BE2C (cell line): ENCODE measurements at regions not wholly inside any gene's neighbourhood (a gene's known extent, or its start where the extent isn't known, plus 50 kb on each side); places are given as distances from the start of the nearest gene placed in this dataset.

Experiments used
- DNase-seq: peaks from one replicate; pipeline ENCODE4 v3.0.0-alpha.2; 2020
- H3K27me3 ChIP-seq: fragments of 250-450 bp; sonication (Bioruptor Pico); 2 replicates; pipeline ENCODE4 v1.5.1; 2020; ENCODE audit warnings: mild to moderate bottlenecking
- H3K36me3 ChIP-seq: fragments of 250-450 bp; sonication (Bioruptor Pico); 2 replicates; pipeline ENCODE4 v1.5.1; 2020; ENCODE audit warnings: mild to moderate bottlenecking
- H3K4me1 ChIP-seq: fragments of 250-450 bp; sonication (Bioruptor Pico); 2 replicates; pipeline ENCODE4 v1.5.1; 2020
- H3K4me3 ChIP-seq: 2 replicates; pipeline ENCODE4 v1.5.1; 2011; ENCODE audit warnings: low read depth, low read length
- H3K9me3 ChIP-seq: fragments of 250-450 bp; sonication (Bioruptor Pico); 2 replicates; pipeline ENCODE4 v1.5.1; 2020
- TF ChIP-seq, protein P1 (sequence below): IDR thresholded peaks from 2 replicates; pipeline ENCODE4 v1.5.1; 2012; ENCODE audit warnings: mild to moderate bottlenecking, low read depth, low read length

DNA sequence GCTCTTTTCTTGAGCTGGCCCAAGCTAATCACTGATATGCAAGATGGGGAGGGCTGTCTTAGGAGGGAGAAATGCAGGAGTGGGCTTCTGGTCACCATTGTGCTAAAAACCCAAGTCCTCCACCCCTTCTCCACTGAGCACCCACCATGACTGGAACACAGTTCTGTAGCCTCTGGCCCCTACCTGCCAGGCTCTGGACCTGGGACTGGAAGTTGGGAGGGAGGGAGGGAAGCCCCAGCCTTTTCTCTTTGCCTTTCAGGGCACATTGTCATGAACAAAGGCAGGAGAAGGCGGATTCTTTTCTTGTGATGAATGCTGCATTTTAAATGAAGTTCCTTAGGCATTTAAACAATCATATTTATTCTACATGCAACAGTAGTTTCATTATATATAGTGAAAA lies 559.1 kb upstream of the TRPC7 start:
- TF ChIP-seq, protein P1, sequence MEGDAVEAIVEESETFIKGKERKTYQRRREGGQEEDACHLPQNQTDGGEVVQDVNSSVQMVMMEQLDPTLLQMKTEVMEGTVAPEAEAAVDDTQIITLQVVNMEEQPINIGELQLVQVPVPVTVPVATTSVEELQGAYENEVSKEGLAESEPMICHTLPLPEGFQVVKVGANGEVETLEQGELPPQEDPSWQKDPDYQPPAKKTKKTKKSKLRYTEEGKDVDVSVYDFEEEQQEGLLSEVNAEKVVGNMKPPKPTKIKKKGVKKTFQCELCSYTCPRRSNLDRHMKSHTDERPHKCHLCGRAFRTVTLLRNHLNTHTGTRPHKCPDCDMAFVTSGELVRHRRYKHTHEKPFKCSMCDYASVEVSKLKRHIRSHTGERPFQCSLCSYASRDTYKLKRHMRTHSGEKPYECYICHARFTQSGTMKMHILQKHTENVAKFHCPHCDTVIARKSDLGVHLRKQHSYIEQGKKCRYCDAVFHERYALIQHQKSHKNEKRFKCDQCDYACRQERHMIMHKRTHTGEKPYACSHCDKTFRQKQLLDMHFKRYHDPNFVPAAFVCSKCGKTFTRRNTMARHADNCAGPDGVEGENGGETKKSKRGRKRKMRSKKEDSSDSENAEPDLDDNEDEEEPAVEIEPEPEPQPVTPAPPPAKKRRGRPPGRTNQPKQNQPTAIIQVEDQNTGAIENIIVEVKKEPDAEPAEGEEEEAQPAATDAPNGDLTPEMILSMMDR, result no peak
- H3K4me1 ChIP-seq, result no peaks in the 10 kb centered on the region
- no peaks in the 10 kb centered on the region for H3K36me3 ChIP-seq
- no peaks in the 10 kb centered on the region for H3K9me3 ChIP-seq
- no peak for DNase-seq
- H3K27me3 ChIP-seq, result no peaks in the 10 kb centered on the region
- H3K4me3 ChIP-seq, result no peak overlapping the region

DNA sequence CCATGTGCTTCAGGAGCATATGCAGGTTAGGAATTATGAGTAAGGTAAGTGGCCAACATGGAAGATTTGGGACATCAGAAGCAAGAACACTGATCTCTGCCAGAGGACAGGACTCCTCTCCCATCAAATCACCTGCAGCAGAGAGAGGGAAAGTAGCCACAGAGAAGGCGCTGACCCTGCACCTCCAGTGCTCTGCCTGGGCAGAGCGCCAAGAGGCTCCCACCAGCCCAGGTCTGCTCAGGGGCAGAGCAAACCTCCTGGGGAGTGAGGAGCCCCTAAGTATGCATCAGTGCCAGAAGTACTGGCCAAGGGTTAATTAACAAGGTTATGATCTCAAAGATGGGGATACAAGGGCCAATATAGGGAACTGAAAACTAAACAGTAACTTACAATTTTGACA lies 545.3 kb upstream of the TRPC7 start:
- Histone ChIP-seq H3K36me3 (no peaks in the 10 kb centered on the region), H3K9me3 (no peaks in the 10 kb centered on the region), H3K27me3 (no peaks in the 10 kb centered on the region), H3K4me1 (no peaks in the 10 kb centered on the region), H3K4me3 (no peak overlapping the region)
- no peak for DNase-seq
- TF ChIP-seq, protein P1, result no peak

DNA sequence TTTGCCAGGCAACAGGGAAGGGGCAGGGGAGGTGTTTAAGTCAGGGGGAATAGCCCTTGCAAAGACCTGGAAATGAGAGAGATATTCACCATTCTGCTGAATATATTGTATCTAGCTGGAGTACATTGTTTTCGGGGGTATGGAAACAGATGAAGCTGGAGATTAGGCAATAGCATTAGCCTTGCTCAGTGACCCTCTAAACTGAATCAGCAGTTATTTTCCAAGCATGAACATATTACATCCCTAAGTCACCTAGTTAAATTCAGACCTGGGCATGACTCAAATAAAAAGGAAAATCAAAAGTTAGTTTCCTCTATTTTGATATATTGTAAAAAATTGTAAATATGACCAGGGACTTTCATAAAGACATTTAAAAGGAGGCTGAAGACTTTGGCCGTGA lies 544.6 kb upstream of the TRPC7 start:
- Histone ChIP-seq H3K27me3 (no peaks in the 10 kb centered on the region), H3K4me1 (no peaks in the 10 kb centered on the region), H3K4me3 (no peak overlapping the region), H3K9me3 (no peaks in the 10 kb centered on the region), H3K36me3 (no peaks in the 10 kb centered on the region)
- no peak for DNase-seq
- TF ChIP-seq, protein P1, result no peak

DNA sequence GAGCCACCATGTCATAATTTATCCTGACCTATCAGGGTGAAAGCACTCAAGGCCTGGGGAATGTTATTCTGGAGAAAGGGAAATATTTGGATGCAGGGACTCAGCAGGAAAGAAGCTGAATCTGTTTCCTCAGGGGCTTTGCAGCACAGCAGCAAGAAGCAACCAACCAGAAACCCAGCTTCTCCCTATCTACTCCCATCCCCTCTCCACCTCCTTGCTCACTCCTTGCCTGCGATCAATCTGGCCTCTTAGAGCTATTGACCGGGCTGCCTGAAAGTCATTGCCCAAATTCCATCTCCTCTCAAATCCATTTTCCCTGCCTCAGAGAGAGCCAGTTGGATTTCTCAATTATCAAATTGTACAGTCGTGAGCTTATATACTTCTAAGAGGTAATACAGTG lies 542.0 kb upstream of the TRPC7 start:
- TF ChIP-seq, protein P1, result no peak
- Histone ChIP-seq H3K4me1 (no peaks in the 10 kb centered on the region), H3K9me3 (no peaks in the 10 kb centered on the region), H3K4me3 (no peak overlapping the region), H3K27me3 (no peaks in the 10 kb centered on the region), H3K36me3 (no peaks in the 10 kb centered on the region)
- DNase-seq, result no peak

DNA sequence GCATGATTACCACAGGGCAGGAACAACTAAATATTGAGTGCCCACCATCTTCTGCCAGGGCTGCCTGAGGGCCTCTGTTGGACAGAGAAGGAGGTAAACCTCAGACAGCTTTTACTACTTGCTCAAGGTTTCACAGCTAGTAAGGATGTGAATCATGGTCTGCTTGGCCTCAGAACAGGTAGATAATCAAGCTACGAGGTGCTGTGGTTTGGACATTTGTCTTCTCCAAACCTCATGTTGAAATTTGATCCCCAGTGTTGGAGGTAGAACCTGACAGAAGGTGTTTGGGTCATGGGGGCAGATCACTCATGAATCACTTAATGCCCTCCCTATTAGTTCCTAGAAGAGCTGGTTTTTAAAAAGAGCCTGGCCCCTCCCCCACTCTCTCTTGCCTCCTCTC lies 541.2 kb upstream of the TRPC7 start:
- no peak overlapping the region for H3K4me3 ChIP-seq
- no peaks in the 10 kb centered on the region for H3K4me1 ChIP-seq
- H3K9me3 ChIP-seq, result no peaks in the 10 kb centered on the region
- DNase-seq, result no peak
- no peaks in the 10 kb centered on the region for H3K27me3 ChIP-seq
- TF ChIP-seq, protein P1, result no peak
- no peaks in the 10 kb centered on the region for H3K36me3 ChIP-seq

DNA sequence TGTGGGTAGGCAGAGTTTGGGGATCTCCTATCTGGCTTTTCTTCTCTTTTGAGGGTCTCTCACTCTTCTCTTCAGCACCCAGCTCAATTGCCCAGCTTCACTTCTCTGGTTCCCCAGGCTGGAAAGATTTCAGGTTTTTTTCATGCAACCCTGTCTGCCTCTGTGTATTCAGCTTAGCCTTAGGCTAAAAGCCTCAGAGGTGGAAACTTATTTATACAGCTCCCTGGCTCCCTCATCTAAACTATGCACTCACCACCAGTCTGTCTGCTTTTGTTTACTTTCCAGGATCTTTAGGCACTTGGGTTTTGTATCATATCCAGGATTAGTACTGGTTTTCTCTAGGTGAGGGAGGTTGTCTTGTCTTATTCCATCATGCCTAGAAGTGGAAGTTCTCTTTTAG lies 540.2 kb upstream of the TRPC7 start:
- Histone ChIP-seq H3K27me3 (no peaks in the 10 kb centered on the region), H3K36me3 (no peaks in the 10 kb centered on the region), H3K9me3 (no peaks in the 10 kb centered on the region), H3K4me3 (no peak overlapping the region), H3K4me1 (no peaks in the 10 kb centered on the region)
- TF ChIP-seq, protein P1, result no peak
- no peak for DNase-seq
